Stimulated activated effector memory CD8-positive, alpha-beta T cell treated with anti-CD3 and anti-CD28 coated beads, Interleukin-12 subunit alpha, Interleukin-12 subunit beta, amount 100 ng/mL, for 72 hours (primary cell): ENCODE measurements at regions not wholly inside any gene's neighbourhood (a gene's known extent, or its start where the extent isn't known, plus 50 kb on each side); places are given as distances from the start of the nearest gene placed in this dataset.

Experiments
- ATAC-seq: fragments of 150-1000 bp; cut with Tn5 transposase; 2 replicates; pipeline ENCODE4 v1.10.0; 2021
- DNase-seq, 2 donors: peaks; one replicate each; pipeline ENCODE4 v3.0.0; 2021 to 2022; ENCODE audit warnings: low spot score in 2 of 2
- H3K27ac Mint-ChIP-seq: one replicate; pipeline ENCODE4 v1.8.0; 2022; ENCODE audit warnings: mild to moderate bottlenecking, mixed read lengths
- H3K36me3 Mint-ChIP-seq: one replicate; pipeline ENCODE4 v1.8.0; 2022; ENCODE audit warnings: mild to moderate bottlenecking, mixed read lengths
- H3K4me1 Mint-ChIP-seq: one replicate; pipeline ENCODE4 v1.8.0; 2022; ENCODE audit warnings: mixed read lengths
- H3K4me3 Mint-ChIP-seq: one replicate; pipeline ENCODE4 v1.8.0; 2022; ENCODE audit warnings: mild to moderate bottlenecking, mixed read lengths
- H3K9me3 Mint-ChIP-seq: one replicate; pipeline ENCODE4 v1.8.0; 2022; ENCODE audit warnings: mixed read lengths

DNA sequence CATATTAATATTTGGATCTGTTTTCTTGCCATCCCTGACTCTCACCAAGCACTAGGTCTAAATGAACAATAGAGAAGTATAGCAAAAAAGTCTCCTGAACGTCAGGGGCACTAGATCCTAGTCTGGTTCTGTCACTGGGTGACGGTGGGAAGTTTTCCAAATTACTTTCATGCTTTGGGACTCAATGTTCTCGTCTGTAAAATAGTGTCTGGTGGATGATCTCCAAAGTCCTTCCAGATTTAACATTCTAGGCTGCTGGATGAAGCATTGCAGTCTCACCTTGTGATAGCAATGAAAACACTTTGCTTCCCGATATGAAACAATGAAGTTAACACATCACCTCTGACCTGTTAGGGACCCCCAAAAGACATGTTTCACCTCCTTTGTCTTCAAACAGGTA lies 199.3 kb downstream of the SEC61B start:
- DNase-seq: no peak
- no peak for ATAC-seq
- Mint-ChIP-seq H3K4me3 (no peak overlapping the region), H3K9me3 (no peaks in the 10 kb centered on the region), H3K4me1 (peaks cover under 1% of the 10 kb centered on the region), H3K36me3 (no peaks in the 10 kb centered on the region), H3K27ac (no peak overlapping the region)

DNA sequence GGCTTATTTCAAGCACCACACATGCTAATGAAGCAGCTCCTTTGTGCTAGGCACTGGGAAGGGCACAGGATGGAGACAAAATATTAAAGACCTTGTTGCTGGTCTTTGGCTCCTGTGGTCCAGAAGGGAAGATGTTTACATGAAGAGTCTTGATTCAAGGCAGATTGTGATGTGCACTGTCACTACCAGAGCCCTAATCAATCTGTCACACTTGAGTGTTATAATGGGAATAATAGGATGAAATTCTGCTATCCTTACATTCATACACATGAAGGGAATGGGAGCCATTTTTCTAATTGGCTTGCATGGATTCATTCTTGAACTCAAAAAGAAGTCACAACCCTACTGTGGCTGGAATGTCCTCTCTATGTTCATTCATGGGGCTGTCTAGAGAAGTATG lies 203.0 kb downstream of the SEC61B start:
- H3K36me3 Mint-ChIP-seq: no peaks in the 10 kb centered on the region
- no peak for ATAC-seq

DNA sequence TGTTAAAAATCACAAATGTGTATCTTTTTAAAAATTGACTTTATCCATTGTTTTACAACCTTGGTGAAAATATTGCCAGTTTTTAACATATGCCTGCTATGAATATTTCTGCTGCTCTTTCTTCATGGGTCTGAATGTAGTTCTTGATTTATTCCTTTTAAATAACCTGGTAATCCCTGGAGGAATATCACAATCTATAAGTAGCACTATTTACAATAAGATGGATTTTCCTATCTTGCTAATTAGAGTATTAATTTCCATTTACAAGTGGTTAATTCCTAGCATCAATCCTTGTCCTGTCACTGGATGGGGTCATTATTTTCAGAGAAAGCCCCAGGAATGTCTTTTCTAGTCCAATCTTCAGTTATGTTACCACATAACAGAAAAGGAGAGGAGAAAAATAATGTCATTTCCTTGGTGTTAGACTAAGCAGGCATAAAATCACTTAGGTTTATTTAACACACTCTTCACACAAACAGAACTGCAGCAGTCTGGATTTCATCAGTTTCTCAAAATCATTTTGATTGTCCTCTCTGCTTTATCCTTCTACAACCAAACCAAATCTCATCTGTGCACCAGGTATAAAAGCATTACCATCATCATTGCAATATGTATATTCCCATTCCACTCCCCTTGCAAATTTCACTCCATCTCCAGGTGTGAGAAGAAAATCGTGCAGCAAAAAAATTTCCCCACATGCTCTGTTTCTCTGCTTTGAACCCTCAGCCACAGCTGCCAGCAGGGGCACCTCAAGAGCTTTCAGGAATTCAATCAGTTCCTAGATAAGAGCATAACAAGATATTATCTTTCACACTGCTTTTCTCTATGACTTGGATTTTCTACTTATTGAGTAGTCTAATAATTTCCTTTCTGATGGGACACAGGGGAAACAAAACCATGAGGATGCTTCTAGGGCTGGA lies 204.1 kb downstream of the SEC61B start:
- no peak overlapping the region for H3K27ac Mint-ChIP-seq
- DNase-seq (no peak), ATAC-seq (no peak)
- no peaks in the 10 kb centered on the region for H3K4me1 Mint-ChIP-seq
- H3K9me3 Mint-ChIP-seq: no peaks in the 10 kb centered on the region
- H3K4me3 Mint-ChIP-seq: no peak overlapping the region
- H3K36me3 Mint-ChIP-seq: no peaks in the 10 kb centered on the region

More for the DNA sequence above, 203.0 kb downstream of the SEC61B start:
- Mint-ChIP-seq H3K9me3 (no peaks in the 10 kb centered on the region), H3K4me1 (no peaks in the 10 kb centered on the region), H3K4me3 (no peak overlapping the region), H3K27ac (no peak overlapping the region)
- no peak for DNase-seq

DNA sequence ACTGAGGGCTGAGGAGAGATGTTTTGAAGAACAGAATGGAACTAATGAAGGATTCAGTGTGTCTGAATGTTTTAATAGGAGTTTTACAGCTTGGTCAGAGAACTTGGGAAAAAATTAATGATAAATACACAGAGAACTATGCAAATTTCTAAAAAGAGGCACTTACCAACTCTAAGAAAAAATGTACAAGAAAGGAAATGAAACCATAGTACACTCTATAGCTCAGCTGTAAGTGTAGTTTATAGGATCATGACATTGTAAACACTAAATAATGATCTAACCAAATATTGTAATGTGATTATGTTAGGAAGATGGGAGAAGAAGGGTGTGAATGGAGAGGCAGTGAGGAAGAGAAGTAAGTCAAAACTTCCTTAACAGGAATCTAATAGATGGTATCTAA lies 205.2 kb downstream of the SEC61B start:
- DNase-seq: no peak
- ATAC-seq: no peak
- H3K4me3 Mint-ChIP-seq: no peak overlapping the region
- no peak overlapping the region for H3K27ac Mint-ChIP-seq
- no peaks in the 10 kb centered on the region for H3K9me3 Mint-ChIP-seq
- H3K36me3 Mint-ChIP-seq: no peaks in the 10 kb centered on the region
- H3K4me1 Mint-ChIP-seq: no peaks in the 10 kb centered on the region

DNA sequence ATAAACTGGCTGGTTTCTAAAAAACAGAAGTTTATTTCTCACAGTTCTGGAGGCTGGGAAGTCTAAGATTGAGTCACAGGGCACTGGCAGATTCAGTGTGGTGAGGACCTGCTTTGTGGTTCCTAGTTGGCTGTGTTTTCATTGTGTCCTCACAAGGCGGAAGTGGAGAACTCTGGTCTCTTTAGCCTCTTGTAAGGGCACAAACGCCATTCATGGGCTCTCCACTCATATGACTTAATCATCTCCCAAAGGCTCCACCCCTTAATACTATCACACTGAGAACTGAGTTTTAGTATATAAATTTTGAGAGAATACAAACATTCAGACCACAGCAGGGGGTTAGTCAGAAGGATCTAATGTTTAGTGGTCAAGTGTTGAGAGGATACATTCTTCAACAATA lies 208.2 kb downstream of the SEC61B start:
- H3K4me3 Mint-ChIP-seq: no peak overlapping the region
- no peak overlapping the region for H3K27ac Mint-ChIP-seq
- DNase-seq: no peak
- H3K36me3 Mint-ChIP-seq: no peaks in the 10 kb centered on the region
- peaks cover 26% of the 10 kb centered on the region for H3K4me1 Mint-ChIP-seq
- ATAC-seq: peak; percentile 57
- H3K9me3 Mint-ChIP-seq: no peaks in the 10 kb centered on the region

DNA sequence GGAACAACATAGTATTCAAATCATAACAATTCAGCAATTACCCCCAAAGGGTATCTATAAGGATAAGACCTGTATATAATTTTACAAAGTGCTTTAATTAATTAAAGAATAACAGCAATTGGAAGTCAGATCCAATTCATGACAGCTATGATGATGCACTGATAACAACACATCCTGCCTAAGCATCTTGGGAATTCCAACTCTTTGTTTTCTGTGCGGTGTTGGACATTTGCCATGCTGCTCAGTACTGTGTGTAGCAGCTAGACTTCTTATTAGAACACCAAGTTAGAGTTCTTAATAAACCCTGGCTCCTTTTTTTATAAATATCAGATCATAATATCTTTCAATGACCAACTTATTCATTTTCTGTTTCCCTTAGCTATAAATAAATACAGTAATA lies 209.0 kb downstream of the SEC61B start:
- Mint-ChIP-seq H3K4me3 (no peak overlapping the region), H3K9me3 (no peaks in the 10 kb centered on the region), H3K4me1 (peaks cover 26% of the 10 kb centered on the region), H3K36me3 (no peaks in the 10 kb centered on the region), H3K27ac (no peak overlapping the region)
- ATAC-seq: no peak
- no peak for DNase-seq

DNA sequence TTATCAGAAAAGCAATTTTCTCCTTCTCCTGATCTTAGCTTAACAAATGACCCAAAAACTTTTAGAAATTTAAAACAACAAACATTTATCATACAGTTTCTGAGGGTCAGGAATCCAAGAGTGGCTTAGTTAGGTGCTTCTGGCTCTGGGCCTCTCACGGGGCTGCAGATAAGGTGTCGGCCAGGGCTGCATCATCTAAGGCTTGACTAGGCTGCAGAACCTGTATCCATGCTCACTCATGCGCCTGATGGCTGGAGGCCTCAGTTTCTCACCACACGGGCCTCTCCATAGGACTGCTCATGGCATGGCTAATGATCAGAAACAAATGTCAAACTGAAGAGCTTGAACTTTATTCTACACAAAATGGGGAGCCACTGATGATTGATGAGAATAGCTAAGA lies 210.0 kb downstream of the SEC61B start:
- DNase-seq (no peak), ATAC-seq (no peak)
- Mint-ChIP-seq H3K27ac (no peak overlapping the region), H3K4me3 (no peak overlapping the region), H3K36me3 (no peaks in the 10 kb centered on the region), H3K4me1 (peaks cover 26% of the 10 kb centered on the region), H3K9me3 (no peaks in the 10 kb centered on the region)

DNA sequence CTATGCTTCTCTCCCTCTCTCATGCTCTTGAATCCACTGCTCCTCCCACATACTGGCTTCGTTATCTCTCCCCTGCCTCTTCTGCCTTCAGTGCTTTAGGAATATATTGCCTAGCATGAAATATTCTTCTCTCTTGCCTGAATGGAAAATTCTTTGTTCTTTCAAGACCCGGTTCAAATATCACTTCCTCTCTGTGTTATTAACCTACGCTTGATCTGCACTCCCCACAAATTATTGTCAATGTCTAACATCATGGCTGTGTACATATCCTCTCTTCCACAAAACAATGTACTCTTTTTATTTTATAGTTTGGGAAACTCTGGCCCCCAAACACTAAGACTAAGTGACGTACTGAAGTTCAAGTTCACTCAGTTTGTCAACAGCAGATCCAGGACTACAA lies 211.0 kb downstream of the SEC61B start:
- peak overlapping the region; percentile 92 for H3K27ac Mint-ChIP-seq
- no peak overlapping the region for H3K4me3 Mint-ChIP-seq
- H3K9me3 Mint-ChIP-seq: no peaks in the 10 kb centered on the region
- H3K4me1 Mint-ChIP-seq: peaks cover 26% of the 10 kb centered on the region
- ATAC-seq (no peak), DNase-seq (no peak)
- no peaks in the 10 kb centered on the region for H3K36me3 Mint-ChIP-seq

DNA sequence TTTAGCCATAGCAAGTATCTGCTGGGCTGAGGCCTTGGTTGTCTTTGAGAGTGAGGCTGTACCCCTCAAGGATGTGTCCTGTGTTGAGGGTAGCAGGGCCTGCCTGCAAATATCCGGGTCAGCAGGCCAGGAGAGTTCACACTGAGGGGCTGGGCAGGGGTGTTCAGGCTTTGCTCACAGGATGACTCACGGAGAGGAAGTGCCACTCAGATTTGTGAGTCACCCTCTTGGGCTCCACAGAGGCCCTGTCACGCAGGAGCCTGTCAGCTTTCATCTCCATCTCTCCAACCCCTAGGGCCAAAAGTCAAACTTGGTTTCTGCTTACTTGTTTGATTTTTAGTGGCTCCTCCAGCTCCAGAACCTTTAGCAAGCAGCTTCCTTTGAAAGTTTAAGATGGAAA lies 211.5 kb downstream of the SEC61B start:
- DNase-seq (peak; percentile 47 to 80), ATAC-seq (peak; percentile 100)
- Mint-ChIP-seq H3K4me1 (peaks cover 26% of the 10 kb centered on the region), H3K36me3 (no peaks in the 10 kb centered on the region), H3K4me3 (peak overlapping the region; percentile 23), H3K27ac (peak overlapping the region; percentile 92), H3K9me3 (no peaks in the 10 kb centered on the region)

DNA sequence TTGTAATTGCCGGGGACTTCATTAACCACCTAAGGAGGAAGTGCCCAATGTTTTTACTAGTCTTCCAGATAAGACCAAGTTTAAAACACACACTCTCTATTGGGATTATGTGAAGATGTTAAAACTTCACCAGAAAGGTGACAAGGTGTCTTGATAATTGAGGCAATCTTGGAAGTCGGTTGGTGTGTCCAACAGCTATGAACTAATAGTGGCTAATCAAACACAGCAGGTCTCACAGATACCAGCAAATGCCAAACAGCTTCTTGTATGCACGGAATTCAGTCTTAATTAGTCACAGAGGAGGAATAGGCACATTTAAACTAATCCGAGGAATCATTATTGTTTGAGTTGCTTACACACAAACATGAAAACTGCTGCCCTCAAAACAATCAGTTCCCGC lies 214.5 kb downstream of the SEC61B start:
- Mint-ChIP-seq H3K4me1 (peaks cover 26% of the 10 kb centered on the region), H3K4me3 (no peak overlapping the region), H3K36me3 (no peaks in the 10 kb centered on the region), H3K9me3 (no peaks in the 10 kb centered on the region), H3K27ac (peak overlapping the region; percentile 2)
- ATAC-seq: no peak
- no peak for DNase-seq

DNA sequence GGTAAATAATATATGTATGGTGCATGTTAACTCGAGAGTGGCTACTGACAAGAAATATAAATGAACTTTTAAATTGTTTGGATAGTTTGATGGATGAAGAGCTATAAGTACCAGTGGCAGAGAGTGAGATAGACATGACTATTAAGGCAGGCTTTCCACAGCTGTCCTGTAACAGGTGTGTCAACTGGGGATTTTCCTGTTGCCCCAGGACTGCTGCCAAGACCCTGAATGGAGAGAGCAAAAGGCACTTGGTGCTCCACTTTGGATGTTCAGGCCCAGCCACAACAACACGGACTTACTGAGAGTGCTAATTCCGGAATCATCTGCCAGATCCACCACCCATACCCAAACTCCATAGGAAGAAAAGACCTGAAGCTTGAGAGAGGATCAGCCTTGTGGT lies 215.1 kb downstream of the SEC61B start:
- no peak for ATAC-seq
- no peak for DNase-seq
- Mint-ChIP-seq H3K9me3 (no peaks in the 10 kb centered on the region), H3K4me3 (no peak overlapping the region), H3K4me1 (peaks cover 26% of the 10 kb centered on the region), H3K27ac (peak overlapping the region; percentile 2), H3K36me3 (no peaks in the 10 kb centered on the region)

DNA sequence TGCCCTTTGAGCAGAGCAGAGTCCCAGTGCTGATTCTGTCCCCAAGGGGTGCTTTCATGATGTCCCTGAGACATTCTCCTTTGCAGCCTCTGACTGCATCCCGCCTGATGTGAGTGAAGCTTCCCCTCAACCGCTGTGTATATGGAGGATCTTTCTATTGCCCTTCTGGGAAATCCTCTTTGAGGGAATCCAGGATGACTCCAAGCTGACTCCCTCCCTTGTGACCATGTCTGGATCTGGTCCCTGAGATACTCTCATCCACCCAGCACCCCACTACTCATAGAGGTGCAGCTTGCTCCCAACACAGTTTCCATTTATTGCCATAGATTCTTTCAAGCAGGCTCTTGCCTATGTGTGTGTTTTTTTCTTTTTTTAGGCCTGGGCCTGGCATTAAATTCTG lies 216.5 kb downstream of the SEC61B start:
- Mint-ChIP-seq H3K27ac (peak overlapping the region; percentile 6), H3K4me1 (peaks cover 17% of the 10 kb centered on the region), H3K4me3 (no peak overlapping the region), H3K36me3 (no peaks in the 10 kb centered on the region), H3K9me3 (no peaks in the 10 kb centered on the region)
- ATAC-seq: no peak
- DNase-seq: no peak

DNA sequence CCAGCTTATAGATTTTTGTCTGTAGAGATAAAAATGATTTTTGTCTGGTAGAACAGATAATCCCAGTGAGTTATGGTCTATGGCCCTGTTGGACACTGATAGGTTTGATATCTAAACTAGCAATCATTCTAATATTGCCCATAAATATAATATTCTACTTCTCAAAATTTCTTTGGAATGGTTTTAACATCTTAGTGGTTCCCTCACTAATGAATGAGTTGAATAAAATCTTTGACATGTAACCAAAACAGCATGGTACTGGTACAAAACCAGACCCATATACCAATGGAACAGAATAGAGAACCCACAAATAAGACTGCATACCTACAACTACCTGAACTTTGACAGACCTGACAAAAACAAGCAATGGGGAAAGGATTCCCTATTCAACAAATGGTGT lies 219.7 kb downstream of the SEC61B start:
- Mint-ChIP-seq H3K9me3 (no peaks in the 10 kb centered on the region), H3K27ac (no peak overlapping the region), H3K4me1 (no peaks in the 10 kb centered on the region), H3K36me3 (no peaks in the 10 kb centered on the region), H3K4me3 (no peak overlapping the region)
- DNase-seq: no peak
- no peak for ATAC-seq

DNA sequence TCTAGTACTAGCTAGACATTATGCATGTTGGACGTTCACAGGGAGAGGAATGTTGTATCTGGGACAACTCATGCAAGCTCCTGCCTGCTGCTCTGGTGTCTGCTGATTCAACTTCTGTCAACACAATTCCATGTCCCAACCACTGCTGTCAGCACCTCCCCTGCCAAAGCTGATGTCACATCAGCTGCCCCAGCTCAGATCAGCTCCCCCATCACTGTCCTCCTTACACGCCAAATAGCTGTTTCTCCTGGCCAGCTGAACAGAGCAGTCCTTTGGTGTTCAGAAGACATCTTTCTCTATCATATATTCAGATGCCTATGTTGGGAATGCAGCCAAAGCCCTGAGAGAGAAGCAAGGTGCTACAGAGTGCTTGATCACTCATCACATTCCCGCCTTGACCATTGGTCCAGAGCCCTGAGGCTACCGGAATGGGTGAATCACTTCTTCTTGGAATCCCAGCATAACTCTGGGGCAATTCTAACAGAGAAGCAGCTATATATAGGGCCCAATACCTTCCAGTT lies 223.3 kb downstream of the SEC61B start:
- no peak overlapping the region for H3K4me3 Mint-ChIP-seq
- ATAC-seq (no peak), DNase-seq (no peak)
- H3K9me3 Mint-ChIP-seq: no peaks in the 10 kb centered on the region
- no peak overlapping the region for H3K27ac Mint-ChIP-seq
- H3K36me3 Mint-ChIP-seq: no peaks in the 10 kb centered on the region
- no peaks in the 10 kb centered on the region for H3K4me1 Mint-ChIP-seq

DNA sequence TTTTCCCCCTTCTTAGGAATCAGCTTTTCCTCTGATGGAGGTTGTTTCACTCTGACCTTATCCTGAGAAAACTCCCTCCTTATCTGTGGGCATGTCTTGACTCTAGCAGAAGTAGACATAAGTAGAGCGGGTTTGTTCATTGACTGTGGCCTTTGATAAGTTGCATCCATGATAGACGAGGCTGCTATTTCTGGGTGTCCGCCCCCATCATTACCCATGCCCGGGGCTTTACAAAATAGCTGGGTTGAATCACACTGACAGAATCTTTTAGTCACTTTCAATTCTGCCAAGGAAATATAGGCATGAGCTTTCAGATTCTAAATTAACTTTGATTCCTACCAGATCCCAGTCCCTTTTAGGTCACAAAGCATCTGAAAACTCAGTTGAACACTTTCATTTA lies 223.8 kb downstream of the SEC61B start:
- Mint-ChIP-seq H3K36me3 (no peaks in the 10 kb centered on the region), H3K9me3 (no peaks in the 10 kb centered on the region), H3K27ac (no peak overlapping the region), H3K4me1 (no peaks in the 10 kb centered on the region), H3K4me3 (no peak overlapping the region)
- DNase-seq (no peak), ATAC-seq (no peak)

DNA sequence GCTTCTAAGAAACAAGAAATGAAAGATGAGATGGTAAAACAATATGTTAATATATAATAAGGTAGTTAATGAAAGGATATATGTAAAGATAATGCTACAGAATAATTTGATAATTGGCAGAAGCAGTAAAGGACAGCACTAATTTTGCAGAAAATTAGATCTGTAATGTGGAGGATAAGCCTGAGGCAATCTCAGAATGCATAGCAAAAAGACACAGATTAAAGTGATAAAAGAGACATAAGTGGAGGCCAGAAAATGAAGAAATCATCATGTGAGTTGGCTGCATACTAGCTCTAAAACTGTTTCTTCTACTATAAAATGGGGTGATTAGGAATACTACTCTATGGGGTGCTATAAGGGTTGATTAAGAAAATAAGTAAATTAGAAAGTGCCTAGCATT lies 225.9 kb downstream of the SEC61B start:
- Mint-ChIP-seq H3K27ac (no peak overlapping the region), H3K9me3 (no peaks in the 10 kb centered on the region), H3K4me1 (no peaks in the 10 kb centered on the region)

More for the DNA sequence above, 225.9 kb downstream of the SEC61B start:
- no peak for DNase-seq
- Mint-ChIP-seq H3K36me3 (no peaks in the 10 kb centered on the region), H3K4me3 (no peak overlapping the region)
- no peak for ATAC-seq
